WTC11 (cell line): ENCODE measurements at regions not wholly inside any gene's neighbourhood (a gene's known extent, or its start where the extent isn't known, plus 50 kb on each side); places are given as distances from the start of the nearest gene placed in this dataset.

Source experiments
- ATAC-seq: fragments of 200-7000 bp; cut with Tn5 transposase; 2 replicates; pipeline ENCODE4 v1.10.0; 2021; ENCODE audit warnings: mild to moderate bottlenecking, moderate library complexity
- CTCF ChIA-PET: fragments of 300-600 bp; sonication (Branson Sonifier 250); formaldehyde crosslinking; loops from one replicate; lab custom pipeline; 2021; ENCODE audit warnings: antibody characterized with exemption; lab: Charles Lee
- POLR2A ChIA-PET: fragments of 350-600 bp; sonication (Branson Sonifier 250); formaldehyde crosslinking; loops from one replicate; lab custom pipeline; 2021; ENCODE audit warnings: antibody characterized with exemption; lab: Charles Lee
- DNase-seq: peaks from one replicate; pipeline ENCODE4 v3.0.0; 2021; ENCODE audit warnings: low spot score
- H3K27ac Mint-ChIP-seq: 2 replicates; pipeline ENCODE4 v1.8.0; 2021; ENCODE audit warnings: mixed read lengths
- H3K27me3 Mint-ChIP-seq: 2 replicates; pipeline ENCODE4 v1.8.0; 2021; ENCODE audit warnings: low read depth, mild to moderate bottlenecking, moderate library complexity, mixed read lengths
- H3K36me3 Mint-ChIP-seq: 2 replicates; pipeline ENCODE4 v1.8.0; 2021; ENCODE audit warnings: mixed read lengths
- H3K4me1 Mint-ChIP-seq: 2 replicates; pipeline ENCODE4 v1.8.0; 2022; ENCODE audit warnings: mixed read lengths
- H3K4me3 Mint-ChIP-seq: 2 replicates; pipeline ENCODE4 v1.8.0; 2021; ENCODE audit warnings: mild to moderate bottlenecking, moderate library complexity, mixed read lengths
- H3K9me3 Mint-ChIP-seq: 2 replicates; pipeline ENCODE4 v1.8.0; 2021; ENCODE audit warnings: mixed read lengths
- ATF3 ChIP-seq: sonication (generic); formaldehyde crosslinking; conservative IDR thresholded peaks from 2 replicates; pipeline ENCODE4 v1.8.1; 2022; ENCODE audit warnings: mild to moderate bottlenecking, missing genetic modification reagents
- ATF6 ChIP-seq: sonication (generic); formaldehyde crosslinking; IDR thresholded peaks from 2 replicates; pipeline ENCODE4 v1.8.1; 2023; ENCODE audit warnings: mild to moderate bottlenecking, missing genetic modification reagents
- CREB1 ChIP-seq: sonication (generic); formaldehyde crosslinking; IDR thresholded peaks from 2 replicates; pipeline ENCODE4 v1.8.0; 2023; ENCODE audit warnings: mild to moderate bottlenecking, missing genetic modification reagents
- CREM ChIP-seq: sonication (generic); formaldehyde crosslinking; IDR thresholded peaks from 2 replicates; pipeline ENCODE4 v1.8.1; 2022; ENCODE audit warnings: mild to moderate bottlenecking, missing genetic modification reagents, moderate library complexity
- E2F1 ChIP-seq: sonication (generic); formaldehyde crosslinking; IDR thresholded peaks from 2 replicates; pipeline ENCODE4 v1.8.0; 2022; ENCODE audit warnings: mild to moderate bottlenecking, missing genetic modification reagents
- ESRRA ChIP-seq: sonication (generic); formaldehyde crosslinking; IDR thresholded peaks from 2 replicates; pipeline ENCODE4 v1.8.1; 2022; ENCODE audit warnings: mild to moderate bottlenecking, missing genetic modification reagents, borderline replicate concordance
- MYBL2 ChIP-seq: sonication (generic); formaldehyde crosslinking; IDR thresholded peaks from 2 replicates; pipeline ENCODE4 v1.8.1; 2023; ENCODE audit warnings: mild to moderate bottlenecking, moderate library complexity, missing genetic modification reagents
- NFATC4 ChIP-seq: fragments of 250-450 bp; sonication (Bioruptor Pico); IDR thresholded peaks from 2 replicates; pipeline ENCODE4 v1.9.0; 2021; ENCODE audit warnings: mild to moderate bottlenecking
- NR2C2 ChIP-seq: sonication (generic); formaldehyde crosslinking; IDR thresholded peaks from 2 replicates; pipeline ENCODE4 v1.8.0; 2022; ENCODE audit warnings: mild to moderate bottlenecking, missing genetic modification reagents
- RELA ChIP-seq: sonication (generic); formaldehyde crosslinking; IDR thresholded peaks from 2 replicates; pipeline ENCODE4 v1.8.1; 2022; ENCODE audit warnings: missing genetic modification reagents, mild to moderate bottlenecking, borderline replicate concordance
- RORB ChIP-seq: fragments of 250-450 bp; sonication (Bioruptor Pico); IDR thresholded peaks from 2 replicates; pipeline ENCODE4 v1.9.0; 2021; ENCODE audit warnings: mild to moderate bottlenecking
- SP1 ChIP-seq: sonication (generic); formaldehyde crosslinking; conservative IDR thresholded peaks from 2 replicates; pipeline ENCODE4 v1.8.1; 2022; ENCODE audit warnings: missing genetic modification reagents
- TCF7 ChIP-seq: sonication (generic); formaldehyde crosslinking; IDR thresholded peaks from 2 replicates; pipeline ENCODE4 v1.8.0; 2022; ENCODE audit warnings: mild to moderate bottlenecking, low read depth, missing genetic modification reagents, moderate library complexity
- ZNF396 ChIP-seq: fragments of 250-450 bp; sonication (Bioruptor Pico); IDR thresholded peaks from 2 replicates; pipeline ENCODE4 v1.8.0; 2021; ENCODE audit warnings: mild to moderate bottlenecking, moderate library complexity, borderline replicate concordance
- TF ChIP-seq, protein P1 (sequence below): fragments of 250-450 bp; sonication (Bioruptor Pico); IDR thresholded peaks from 2 replicates; pipeline ENCODE4 v1.9.0; 2021; ENCODE audit warnings: mild to moderate bottlenecking
- TF ChIP-seq, protein P2 (sequence below): sonication (generic); formaldehyde crosslinking; IDR thresholded peaks from 2 replicates; pipeline ENCODE4 v1.8.0; 2023; ENCODE audit warnings: mild to moderate bottlenecking, missing genetic modification reagents
- TF ChIP-seq, protein P3 (sequence below): sonication (generic); formaldehyde crosslinking; IDR thresholded peaks from 2 replicates; pipeline ENCODE4 v1.8.0; 2023; ENCODE audit warnings: missing genetic modification reagents, mild to moderate bottlenecking, borderline replicate concordance
- TF ChIP-seq, protein P4 (sequence below): sonication (generic); formaldehyde crosslinking; IDR thresholded peaks from 2 replicates; pipeline ENCODE4 v1.8.1; 2022; ENCODE audit warnings: mild to moderate bottlenecking, moderate library complexity, missing genetic modification reagents
- TF ChIP-seq, protein P5 (sequence below): sonication (generic); formaldehyde crosslinking; IDR thresholded peaks from 2 replicates; pipeline ENCODE4 v1.8.1; 2022; ENCODE audit warnings: missing genetic modification reagents, borderline replicate concordance

DNA sequence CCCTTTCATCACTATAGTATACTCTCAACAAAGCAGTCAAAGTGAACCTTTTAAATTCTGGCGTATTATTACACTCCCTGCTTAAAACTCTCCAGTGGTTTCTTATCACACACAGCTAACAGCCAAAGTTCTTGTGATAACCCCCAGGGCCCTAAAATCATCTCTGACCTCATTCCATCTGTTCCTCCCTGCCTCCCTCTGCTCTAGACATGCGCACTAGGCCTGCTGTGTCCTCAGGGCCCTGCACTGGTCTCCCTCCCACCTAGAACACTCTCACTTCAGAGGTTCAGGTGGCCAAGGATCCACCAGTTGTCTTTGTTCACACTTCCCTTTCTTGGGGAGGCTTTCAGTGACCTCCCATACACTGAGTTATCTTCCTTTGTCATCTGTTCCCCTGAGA, 603.4 kb downstream of the DSC3 start:
- DNase-seq = no peak
- Mint-ChIP-seq H3K27ac (no peak overlapping the region), H3K36me3 (no peaks in the 10 kb centered on the region)
- POLR2A ChIA-PET = no interaction called here
- TF ChIP-seq CREM (CRISPR knock-in tag) (no peak), E2F1 (CRISPR knock-in tag) (no peak), ATF6 (CRISPR knock-in tag) (no peak), RELA (CRISPR knock-in tag) (no peak), ATF3 (CRISPR knock-in tag) (no peak), CREB1 (no peak), RORB (no peak), ESRRA (no peak), TCF7 (no peak), MYBL2 (CRISPR knock-in tag) (no peak), NFATC4 (CRISPR knock-in tag) (no peak), ZNF396 (CRISPR knock-in tag) (no peak), NR2C2 (CRISPR knock-in tag) (no peak), SP1 (CRISPR knock-in tag) (no peak)
- TF ChIP-seq, protein P1, sequence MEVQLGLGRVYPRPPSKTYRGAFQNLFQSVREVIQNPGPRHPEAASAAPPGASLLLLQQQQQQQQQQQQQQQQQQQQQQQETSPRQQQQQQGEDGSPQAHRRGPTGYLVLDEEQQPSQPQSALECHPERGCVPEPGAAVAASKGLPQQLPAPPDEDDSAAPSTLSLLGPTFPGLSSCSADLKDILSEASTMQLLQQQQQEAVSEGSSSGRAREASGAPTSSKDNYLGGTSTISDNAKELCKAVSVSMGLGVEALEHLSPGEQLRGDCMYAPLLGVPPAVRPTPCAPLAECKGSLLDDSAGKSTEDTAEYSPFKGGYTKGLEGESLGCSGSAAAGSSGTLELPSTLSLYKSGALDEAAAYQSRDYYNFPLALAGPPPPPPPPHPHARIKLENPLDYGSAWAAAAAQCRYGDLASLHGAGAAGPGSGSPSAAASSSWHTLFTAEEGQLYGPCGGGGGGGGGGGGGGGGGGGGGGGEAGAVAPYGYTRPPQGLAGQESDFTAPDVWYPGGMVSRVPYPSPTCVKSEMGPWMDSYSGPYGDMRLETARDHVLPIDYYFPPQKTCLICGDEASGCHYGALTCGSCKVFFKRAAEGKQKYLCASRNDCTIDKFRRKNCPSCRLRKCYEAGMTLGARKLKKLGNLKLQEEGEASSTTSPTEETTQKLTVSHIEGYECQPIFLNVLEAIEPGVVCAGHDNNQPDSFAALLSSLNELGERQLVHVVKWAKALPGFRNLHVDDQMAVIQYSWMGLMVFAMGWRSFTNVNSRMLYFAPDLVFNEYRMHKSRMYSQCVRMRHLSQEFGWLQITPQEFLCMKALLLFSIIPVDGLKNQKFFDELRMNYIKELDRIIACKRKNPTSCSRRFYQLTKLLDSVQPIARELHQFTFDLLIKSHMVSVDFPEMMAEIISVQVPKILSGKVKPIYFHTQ (CRISPR knock-in tag) = no peak
- TF ChIP-seq, protein P2, sequence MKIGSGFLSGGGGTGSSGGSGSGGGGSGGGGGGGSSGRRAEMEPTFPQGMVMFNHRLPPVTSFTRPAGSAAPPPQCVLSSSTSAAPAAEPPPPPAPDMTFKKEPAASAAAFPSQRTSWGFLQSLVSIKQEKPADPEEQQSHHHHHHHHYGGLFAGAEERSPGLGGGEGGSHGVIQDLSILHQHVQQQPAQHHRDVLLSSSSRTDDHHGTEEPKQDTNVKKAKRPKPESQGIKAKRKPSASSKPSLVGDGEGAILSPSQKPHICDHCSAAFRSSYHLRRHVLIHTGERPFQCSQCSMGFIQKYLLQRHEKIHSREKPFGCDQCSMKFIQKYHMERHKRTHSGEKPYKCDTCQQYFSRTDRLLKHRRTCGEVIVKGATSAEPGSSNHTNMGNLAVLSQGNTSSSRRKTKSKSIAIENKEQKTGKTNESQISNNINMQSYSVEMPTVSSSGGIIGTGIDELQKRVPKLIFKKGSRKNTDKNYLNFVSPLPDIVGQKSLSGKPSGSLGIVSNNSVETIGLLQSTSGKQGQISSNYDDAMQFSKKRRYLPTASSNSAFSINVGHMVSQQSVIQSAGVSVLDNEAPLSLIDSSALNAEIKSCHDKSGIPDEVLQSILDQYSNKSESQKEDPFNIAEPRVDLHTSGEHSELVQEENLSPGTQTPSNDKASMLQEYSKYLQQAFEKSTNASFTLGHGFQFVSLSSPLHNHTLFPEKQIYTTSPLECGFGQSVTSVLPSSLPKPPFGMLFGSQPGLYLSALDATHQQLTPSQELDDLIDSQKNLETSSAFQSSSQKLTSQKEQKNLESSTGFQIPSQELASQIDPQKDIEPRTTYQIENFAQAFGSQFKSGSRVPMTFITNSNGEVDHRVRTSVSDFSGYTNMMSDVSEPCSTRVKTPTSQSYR = no peak
- TF ChIP-seq, protein P3, sequence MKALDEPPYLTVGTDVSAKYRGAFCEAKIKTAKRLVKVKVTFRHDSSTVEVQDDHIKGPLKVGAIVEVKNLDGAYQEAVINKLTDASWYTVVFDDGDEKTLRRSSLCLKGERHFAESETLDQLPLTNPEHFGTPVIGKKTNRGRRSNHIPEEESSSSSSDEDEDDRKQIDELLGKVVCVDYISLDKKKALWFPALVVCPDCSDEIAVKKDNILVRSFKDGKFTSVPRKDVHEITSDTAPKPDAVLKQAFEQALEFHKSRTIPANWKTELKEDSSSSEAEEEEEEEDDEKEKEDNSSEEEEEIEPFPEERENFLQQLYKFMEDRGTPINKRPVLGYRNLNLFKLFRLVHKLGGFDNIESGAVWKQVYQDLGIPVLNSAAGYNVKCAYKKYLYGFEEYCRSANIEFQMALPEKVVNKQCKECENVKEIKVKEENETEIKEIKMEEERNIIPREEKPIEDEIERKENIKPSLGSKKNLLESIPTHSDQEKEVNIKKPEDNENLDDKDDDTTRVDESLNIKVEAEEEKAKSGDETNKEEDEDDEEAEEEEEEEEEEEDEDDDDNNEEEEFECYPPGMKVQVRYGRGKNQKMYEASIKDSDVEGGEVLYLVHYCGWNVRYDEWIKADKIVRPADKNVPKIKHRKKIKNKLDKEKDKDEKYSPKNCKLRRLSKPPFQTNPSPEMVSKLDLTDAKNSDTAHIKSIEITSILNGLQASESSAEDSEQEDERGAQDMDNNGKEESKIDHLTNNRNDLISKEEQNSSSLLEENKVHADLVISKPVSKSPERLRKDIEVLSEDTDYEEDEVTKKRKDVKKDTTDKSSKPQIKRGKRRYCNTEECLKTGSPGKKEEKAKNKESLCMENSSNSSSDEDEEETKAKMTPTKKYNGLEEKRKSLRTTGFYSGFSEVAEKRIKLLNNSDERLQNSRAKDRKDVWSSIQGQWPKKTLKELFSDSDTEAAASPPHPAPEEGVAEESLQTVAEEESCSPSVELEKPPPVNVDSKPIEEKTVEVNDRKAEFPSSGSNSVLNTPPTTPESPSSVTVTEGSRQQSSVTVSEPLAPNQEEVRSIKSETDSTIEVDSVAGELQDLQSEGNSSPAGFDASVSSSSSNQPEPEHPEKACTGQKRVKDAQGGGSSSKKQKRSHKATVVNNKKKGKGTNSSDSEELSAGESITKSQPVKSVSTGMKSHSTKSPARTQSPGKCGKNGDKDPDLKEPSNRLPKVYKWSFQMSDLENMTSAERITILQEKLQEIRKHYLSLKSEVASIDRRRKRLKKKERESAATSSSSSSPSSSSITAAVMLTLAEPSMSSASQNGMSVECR (CRISPR knock-in tag) = no peak
- TF ChIP-seq, protein P4, sequence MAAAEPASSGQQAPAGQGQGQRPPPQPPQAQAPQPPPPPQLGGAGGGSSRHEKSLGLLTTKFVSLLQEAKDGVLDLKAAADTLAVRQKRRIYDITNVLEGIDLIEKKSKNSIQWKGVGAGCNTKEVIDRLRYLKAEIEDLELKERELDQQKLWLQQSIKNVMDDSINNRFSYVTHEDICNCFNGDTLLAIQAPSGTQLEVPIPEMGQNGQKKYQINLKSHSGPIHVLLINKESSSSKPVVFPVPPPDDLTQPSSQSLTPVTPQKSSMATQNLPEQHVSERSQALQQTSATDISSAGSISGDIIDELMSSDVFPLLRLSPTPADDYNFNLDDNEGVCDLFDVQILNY (CRISPR knock-in tag) = no peak
- TF ChIP-seq, protein P5, sequence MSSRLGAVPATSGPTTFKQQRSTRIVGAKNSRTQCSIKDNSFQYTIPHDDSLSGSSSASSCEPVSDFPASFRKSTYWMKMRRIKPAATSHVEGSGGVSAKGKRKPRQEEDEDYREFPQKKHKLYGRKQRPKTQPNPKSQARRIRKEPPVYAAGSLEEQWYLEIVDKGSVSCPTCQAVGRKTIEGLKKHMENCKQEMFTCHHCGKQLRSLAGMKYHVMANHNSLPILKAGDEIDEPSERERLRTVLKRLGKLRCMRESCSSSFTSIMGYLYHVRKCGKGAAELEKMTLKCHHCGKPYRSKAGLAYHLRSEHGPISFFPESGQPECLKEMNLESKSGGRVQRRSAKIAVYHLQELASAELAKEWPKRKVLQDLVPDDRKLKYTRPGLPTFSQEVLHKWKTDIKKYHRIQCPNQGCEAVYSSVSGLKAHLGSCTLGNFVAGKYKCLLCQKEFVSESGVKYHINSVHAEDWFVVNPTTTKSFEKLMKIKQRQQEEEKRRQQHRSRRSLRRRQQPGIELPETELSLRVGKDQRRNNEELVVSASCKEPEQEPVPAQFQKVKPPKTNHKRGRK (CRISPR knock-in tag) = no peak
- TF ChIP-seq, all 79 proteins: peak for 0
- Mint-ChIP-seq H3K4me1 (no peaks in the 10 kb centered on the region), H3K4me3 (no peak overlapping the region), H3K9me3 (no peaks in the 10 kb centered on the region), H3K27me3 (no peaks in the 10 kb centered on the region)
- CTCF ChIA-PET = no interaction called here
- ATAC-seq = no peak
